GM21528 (cell line): ENCODE measurements at regions not wholly inside any gene's neighbourhood (a gene's known extent, or its start where the extent isn't known, plus 50 kb on each side); places are given as distances from the start of the nearest gene placed in this dataset.

Experiments used
- ATAC-seq: cut with Tn5 transposase; IDR thresholded peaks from one replicate; pipeline ENCODE4 v1.9.1; 2021; ENCODE audit warnings: mild to moderate bottlenecking, moderate library complexity; ENCODE audit not compliant: unreplicated experiment, low FRiP score

GRCh38 chr5:120380644-120381043, 83.5 kb upstream of the PRR16 start:
- ATAC-seq, result no peak

GRCh38 chr5:120382833-120383232, 81.3 kb upstream of the PRR16 start:
- ATAC-seq, result no peak

DNA sequence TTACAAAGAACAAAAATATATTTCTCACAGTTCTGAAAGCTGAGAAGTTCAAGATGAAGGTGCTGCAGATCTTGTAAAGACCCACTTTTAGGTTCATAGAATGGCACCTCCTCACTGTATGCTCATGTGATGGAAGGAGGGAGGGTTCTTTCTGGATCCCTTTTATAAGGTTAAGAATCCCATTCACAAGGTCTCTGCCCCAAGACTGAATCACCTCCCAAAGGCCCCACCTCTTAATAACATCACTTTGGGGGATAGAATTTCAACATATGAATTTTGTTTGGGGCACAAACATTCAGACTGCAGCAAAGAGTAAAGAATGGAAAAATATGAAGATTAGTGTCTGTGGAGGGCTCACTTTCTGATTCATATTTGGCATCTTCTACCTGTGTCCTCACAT, 77.1 kb upstream of the PRR16 start:
- ATAC-seq, result no peak

DNA sequence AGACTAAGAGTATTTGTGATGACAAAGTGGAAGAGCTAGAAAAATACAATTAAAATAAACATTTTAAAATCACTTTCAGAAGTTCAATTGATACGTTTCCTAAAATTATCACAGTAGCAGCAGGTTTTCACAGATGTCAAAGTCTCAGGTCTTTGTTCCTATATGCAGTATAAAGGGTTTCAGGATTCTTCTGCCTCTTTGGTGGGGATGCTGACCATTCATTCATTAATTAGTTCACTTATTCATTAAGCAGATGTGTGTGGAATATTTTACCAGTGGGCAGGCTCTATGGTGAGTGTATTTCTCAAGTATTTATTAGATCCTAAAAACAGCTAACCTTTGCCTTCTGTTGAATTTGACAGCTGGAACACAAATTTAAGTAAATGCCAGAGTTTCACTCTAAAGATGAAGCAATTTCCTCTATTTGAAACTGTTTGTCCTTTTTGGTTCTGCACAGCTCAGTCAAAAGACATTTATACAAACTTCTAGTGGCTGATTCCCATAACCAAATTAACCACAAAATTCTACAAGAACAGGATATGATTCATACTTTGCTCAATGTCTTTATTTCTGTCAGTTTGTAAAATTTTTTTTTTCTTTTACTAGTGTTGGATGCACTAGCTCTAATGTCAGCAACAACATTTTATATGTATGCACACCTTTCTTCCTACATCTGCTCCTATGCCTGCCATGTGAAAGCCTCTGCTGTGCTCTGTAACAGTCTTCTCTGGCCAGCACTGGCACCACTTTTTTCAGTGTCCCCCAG, 75.9 kb upstream of the PRR16 start:
- no peak for ATAC-seq

DNA sequence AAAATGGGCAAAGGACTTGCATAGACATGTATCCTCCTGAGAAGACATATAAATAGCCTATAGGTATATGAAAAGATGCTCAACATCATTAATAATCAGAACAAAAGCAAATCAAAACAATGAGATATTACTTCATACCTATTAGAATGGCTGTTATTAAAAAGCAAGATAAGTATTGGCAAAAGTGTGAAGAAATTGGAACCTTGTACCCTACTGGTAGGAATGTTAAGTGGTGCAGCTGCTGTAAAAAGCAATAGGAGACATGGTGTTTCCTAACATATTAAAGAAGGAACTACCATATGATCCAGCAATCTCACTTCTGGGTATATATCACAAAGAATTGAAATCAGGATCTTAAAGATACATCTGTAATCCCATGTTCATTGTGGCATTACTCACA, 69.8 kb upstream of the PRR16 start:
- ATAC-seq, result no peak

- no peak for ATAC-seq
These were observed 67.9 kb upstream of the PRR16 start for GRCh38 chr5:120396186-120396585.

- no peak for ATAC-seq
These were observed 63.7 kb upstream of the PRR16 start for GRCh38 chr5:120400356-120400755.

DNA sequence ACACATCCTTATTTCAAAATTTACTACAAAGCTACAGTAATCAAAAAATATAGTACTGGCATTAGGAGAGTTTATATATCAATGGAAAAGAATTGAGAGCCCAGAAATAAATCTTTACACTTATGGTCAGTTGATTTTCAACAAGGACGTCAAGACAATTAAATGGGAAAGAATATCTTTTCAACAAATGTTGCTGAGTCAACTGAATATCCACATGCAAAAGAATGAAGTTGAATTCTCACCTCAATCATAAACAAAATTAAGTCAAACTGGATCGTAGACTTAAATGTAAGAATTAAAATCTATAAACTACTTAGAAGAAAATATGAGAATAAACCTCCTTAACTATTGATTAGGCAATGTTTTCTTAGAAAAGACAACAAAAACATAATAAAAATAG, 61.5 kb upstream of the PRR16 start:
- ATAC-seq, result no peak

GRCh38 chr5:120405286-120405864, 58.7 kb upstream of the PRR16 start:
- no peak for ATAC-seq

- ATAC-seq, result no peak
These were observed 58.2 kb upstream of the PRR16 start for GRCh38 chr5:120405923-120406322.

GRCh38 chr5:120413686-120414085, 50.4 kb upstream of the PRR16 start:
- ATAC-seq, result no peak
